Mesothelial cell of epicardium (in vitro differentiated cells): ENCODE measurements at regions not wholly inside any gene's neighbourhood (a gene's known extent, or its start where the extent isn't known, plus 50 kb on each side); places are given as distances from the start of the nearest gene placed in this dataset.
"Not testable (repeated sequence)": the region's sequence is repeated elsewhere in the genome, so short reads cannot be mapped to it uniquely, and the experiment has no call there.

Source experiments
- DNase-seq, 2 experiments: peaks; one replicate each; pipeline ENCODE4 v3.0.0; 2021; ENCODE audit warnings: low spot score in 2 of 2; ENCODE audit not compliant: unreplicated experiment in 2 of 2
- H3K27ac Mint-ChIP-seq: 2 replicates; pipeline ENCODE4 v1.8.0; 2021; ENCODE audit warnings: mixed read lengths
- H3K27me3 Mint-ChIP-seq: 2 replicates; pipeline ENCODE4 v1.8.0; 2021; ENCODE audit warnings: low read depth, mixed read lengths
- H3K36me3 Mint-ChIP-seq: 2 replicates; pipeline ENCODE4 v1.8.0; 2021; ENCODE audit warnings: mixed read lengths
- H3K4me1 Mint-ChIP-seq: 2 replicates; pipeline ENCODE4 v1.8.0; 2021; ENCODE audit warnings: mixed read lengths
- H3K4me3 Mint-ChIP-seq: 2 replicates; pipeline ENCODE4 v1.8.0; 2021; ENCODE audit warnings: mild to moderate bottlenecking, moderate library complexity, mixed read lengths
- H3K9me3 Mint-ChIP-seq: 2 replicates; pipeline ENCODE4 v1.8.0; 2021; ENCODE audit warnings: mixed read lengths
- TF ChIP-seq, protein P1 (sequence below): fragments of 200-600 bp; sonication (generic); IDR thresholded peaks from one replicate; pipeline ENCODE4 v1.5.0; 2021; ENCODE audit warnings: antibody characterized with exemption; ENCODE audit not compliant: unreplicated experiment

DNA sequence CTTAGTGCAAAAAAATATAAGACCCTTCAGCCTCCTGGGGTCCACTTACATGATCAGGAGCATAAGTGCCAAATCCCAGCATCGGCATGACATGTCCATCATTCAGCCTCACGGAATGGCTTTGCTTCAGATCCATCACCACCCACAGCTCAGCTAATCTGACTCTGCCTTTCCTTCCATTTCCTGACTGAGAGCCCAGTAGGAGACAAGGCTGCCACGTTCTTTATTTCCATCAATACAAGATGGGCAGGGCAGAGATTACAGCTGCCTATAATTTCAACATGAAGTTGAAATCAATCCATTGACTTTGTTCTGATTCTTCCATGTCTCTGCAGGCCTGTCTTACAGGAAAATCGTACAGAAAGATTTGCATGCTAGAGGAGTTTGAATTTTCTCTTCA, 76.4 kb upstream of the UCN3 start:
- TF ChIP-seq, protein P1, sequence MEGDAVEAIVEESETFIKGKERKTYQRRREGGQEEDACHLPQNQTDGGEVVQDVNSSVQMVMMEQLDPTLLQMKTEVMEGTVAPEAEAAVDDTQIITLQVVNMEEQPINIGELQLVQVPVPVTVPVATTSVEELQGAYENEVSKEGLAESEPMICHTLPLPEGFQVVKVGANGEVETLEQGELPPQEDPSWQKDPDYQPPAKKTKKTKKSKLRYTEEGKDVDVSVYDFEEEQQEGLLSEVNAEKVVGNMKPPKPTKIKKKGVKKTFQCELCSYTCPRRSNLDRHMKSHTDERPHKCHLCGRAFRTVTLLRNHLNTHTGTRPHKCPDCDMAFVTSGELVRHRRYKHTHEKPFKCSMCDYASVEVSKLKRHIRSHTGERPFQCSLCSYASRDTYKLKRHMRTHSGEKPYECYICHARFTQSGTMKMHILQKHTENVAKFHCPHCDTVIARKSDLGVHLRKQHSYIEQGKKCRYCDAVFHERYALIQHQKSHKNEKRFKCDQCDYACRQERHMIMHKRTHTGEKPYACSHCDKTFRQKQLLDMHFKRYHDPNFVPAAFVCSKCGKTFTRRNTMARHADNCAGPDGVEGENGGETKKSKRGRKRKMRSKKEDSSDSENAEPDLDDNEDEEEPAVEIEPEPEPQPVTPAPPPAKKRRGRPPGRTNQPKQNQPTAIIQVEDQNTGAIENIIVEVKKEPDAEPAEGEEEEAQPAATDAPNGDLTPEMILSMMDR = no peak
- H3K4me3 Mint-ChIP-seq = no peak overlapping the region
- no peak overlapping the region for H3K27ac Mint-ChIP-seq
- H3K4me1 Mint-ChIP-seq = no peaks in the 10 kb centered on the region
- H3K27me3 Mint-ChIP-seq = peaks cover 2% of the 10 kb centered on the region
- peaks cover 23% of the 10 kb centered on the region for H3K9me3 Mint-ChIP-seq
- H3K36me3 Mint-ChIP-seq = no peaks in the 10 kb centered on the region
- DNase-seq = no peak

DNA sequence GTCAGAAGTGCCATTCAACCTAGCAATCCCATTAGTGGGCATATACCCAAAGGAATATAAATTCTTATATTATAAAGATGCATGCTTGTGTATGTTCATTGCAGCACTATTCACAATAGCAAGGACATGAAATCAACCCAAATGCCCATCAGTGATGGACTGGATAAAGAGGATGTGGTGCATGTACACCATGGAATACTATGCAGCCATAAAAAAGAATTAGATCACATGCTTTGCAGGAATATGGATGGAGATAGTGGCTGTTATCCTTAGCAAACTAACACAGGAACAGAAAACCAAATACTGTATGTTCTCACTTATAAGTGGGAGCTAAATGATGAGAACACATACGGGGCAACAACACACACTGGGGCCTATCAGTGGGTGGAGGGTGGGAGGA, 75.5 kb upstream of the UCN3 start:
- H3K27ac Mint-ChIP-seq, H3K27me3 Mint-ChIP-seq, H3K36me3 Mint-ChIP-seq, H3K4me3 Mint-ChIP-seq, DNase-seq, H3K4me1 Mint-ChIP-seq: not testable (repeated sequence)
- H3K9me3 Mint-ChIP-seq = peaks cover 23% of the 10 kb centered on the region

DNA sequence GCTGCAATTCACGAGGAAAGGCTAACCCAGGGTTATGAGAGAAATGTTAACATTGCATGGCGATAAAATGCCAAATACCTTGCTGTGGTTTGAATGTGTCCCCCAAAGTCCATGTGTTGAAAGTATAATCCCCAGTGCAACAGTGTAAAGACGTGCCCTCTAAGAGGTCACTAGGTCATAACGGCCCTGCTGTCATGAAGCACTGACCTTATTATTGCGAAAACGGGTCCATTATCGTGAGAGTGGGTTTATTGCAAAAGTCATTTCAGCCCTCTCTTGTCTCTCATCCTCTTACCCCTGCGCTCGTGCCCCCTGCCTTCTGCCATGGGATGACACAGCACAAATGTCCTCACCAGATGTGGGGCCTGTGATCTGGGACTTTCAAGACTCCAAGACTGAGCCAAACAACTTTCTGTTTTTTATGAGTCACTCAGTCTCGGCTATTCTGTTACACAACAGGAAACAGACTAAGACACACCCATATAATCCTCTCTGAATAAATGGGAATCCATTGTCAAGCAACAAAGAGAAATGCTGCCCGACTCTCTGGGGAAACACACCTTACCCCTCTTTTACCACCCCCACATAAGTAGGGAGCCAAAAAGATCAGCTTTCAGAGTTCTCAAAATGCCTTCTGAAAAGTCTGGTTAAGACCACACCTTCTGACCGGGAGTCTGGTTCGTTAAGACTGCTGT, 73.1 kb upstream of the UCN3 start:
- no peak overlapping the region for H3K4me3 Mint-ChIP-seq
- H3K9me3 Mint-ChIP-seq = peaks cover 23% of the 10 kb centered on the region
- peaks cover 9% of the 10 kb centered on the region for H3K4me1 Mint-ChIP-seq
- TF ChIP-seq, protein P1 = no peak
- DNase-seq = no peak
- H3K27ac Mint-ChIP-seq = no peak overlapping the region
- peaks cover 2% of the 10 kb centered on the region for H3K27me3 Mint-ChIP-seq
- no peaks in the 10 kb centered on the region for H3K36me3 Mint-ChIP-seq

DNA sequence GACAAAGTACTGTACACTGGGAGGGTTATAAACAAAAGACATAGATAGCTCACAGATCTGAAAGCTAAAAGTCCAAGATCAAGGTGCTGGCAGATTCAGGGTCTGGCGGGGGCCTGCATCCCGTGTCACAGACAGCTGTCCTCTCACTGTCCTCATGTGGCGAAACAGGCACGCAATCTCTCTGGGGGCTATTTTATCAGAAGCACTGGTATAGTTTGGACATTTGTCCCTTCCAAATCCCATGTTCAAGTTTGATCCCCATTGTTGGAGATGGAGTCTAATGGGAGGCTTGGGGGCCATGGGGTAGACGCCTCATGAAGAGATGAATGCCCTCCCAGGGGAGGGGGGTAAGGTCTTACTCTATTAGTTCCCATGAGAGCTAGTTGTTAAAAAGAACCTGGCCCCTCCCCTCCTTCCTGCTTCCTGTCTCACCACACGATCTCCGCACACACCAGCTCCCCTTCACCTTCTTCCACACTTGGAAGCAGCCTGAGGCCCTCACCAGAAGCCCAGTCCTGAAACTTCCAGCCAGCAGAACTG, 72.5 kb upstream of the UCN3 start:
- no peak for DNase-seq
- Mint-ChIP-seq H3K9me3 (peaks cover 18% of the 10 kb centered on the region), H3K4me3 (no peak overlapping the region), H3K4me1 (peaks cover 9% of the 10 kb centered on the region), H3K36me3 (no peaks in the 10 kb centered on the region), H3K27me3 (no peaks in the 10 kb centered on the region), H3K27ac (no peak overlapping the region)
- TF ChIP-seq, protein P1 = no peak

DNA sequence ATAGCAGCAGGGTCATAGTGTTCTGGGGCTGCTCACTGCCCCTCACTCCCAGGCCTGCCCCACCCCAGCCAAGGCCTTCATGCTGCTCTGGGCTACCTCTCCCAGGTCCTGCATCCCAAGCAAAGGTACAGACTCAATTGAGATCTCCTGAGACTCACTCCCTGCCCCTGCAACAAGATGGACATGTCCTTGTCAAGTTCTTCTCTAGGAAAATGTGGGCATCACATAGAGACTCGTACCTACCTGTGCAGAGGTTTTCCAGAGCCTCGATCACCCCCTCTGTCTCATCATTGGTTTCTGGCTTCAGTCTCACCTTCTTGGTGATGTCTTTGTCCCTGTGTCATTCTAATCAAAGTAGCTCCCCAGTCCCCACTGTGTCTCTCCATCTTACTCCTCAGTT, 71.8 kb upstream of the UCN3 start:
- H3K4me3 Mint-ChIP-seq = not testable (repeated sequence)

DNA sequence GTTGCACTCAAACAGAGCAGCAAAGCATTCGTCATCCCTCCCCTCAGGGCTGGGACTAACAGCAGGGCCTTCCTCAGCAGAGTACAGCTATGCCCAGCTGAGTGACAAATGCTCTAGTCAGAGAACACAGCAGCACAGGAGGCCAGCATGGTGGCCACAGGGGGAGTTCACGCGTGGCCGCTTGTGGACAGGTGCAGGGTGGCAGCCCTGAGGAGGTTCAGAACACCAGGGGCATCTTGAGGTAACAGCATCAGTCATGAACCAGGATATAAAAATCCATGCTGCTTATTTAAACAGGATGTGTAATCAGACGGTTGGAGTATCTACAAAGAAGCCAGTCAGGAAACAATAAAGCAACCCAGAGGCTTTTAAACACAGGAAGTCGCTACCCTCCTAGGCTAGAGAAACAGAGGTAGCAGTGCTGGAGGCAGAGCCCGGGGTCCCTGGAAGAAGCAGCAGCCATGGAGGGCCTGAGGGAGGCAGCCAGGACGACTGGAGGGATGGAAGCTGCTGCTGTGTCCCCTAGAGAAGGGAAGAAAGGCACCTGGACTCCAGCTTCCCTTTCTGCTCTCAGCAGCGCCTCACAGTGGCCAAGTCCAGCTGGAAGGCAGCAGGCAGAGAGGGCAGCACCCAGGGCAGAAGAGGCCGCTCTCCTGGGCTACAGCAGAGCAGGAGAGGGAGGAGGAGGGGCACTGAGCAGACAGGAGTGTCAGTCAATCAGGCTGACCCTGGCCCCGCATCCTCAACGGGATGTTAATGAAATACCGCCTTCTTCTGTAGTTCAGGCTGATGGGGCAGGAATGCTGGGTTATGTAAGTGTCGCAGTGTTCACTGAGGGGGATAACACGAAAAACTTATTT, 70.8 kb upstream of the UCN3 start:
- H3K4me3 Mint-ChIP-seq = no peak overlapping the region
- TF ChIP-seq, protein P1 = no peak
- no peaks in the 10 kb centered on the region for H3K27me3 Mint-ChIP-seq
- no peaks in the 10 kb centered on the region for H3K36me3 Mint-ChIP-seq
- peaks cover 9% of the 10 kb centered on the region for H3K4me1 Mint-ChIP-seq
- DNase-seq = peak in 1 of 2 experiments; percentile 50
- H3K27ac Mint-ChIP-seq = peak overlapping the region; percentile 73
- H3K9me3 Mint-ChIP-seq = peaks cover 11% of the 10 kb centered on the region

More for the DNA sequence above, 71.8 kb upstream of the UCN3 start:
- H3K4me1 Mint-ChIP-seq, DNase-seq, H3K36me3 Mint-ChIP-seq, H3K27me3 Mint-ChIP-seq, H3K27ac Mint-ChIP-seq: not testable (repeated sequence)
- peaks cover 18% of the 10 kb centered on the region for H3K9me3 Mint-ChIP-seq
